ENCODE measurements at regions not wholly inside any gene's neighbourhood (a gene's known extent, or its start where the extent isn't known, plus 50 kb on each side); places are given as distances from the start of the nearest gene placed in this dataset.
"Not testable (repeated sequence)": the region's sequence is repeated elsewhere in the genome, so short reads cannot be mapped to it uniquely, and the experiment has no call there.

- not testable (repeated sequence) for DNase-seq (ENCODE audit: extremely low read depth in 1 of 2, low read depth in 1 of 2)
These were observed 372.6 kb upstream of the MEX3C start for GRCh38 chr18:51570071-51570470.

GRCh38 chr18:51573886-51574285, 376.4 kb upstream of the MEX3C start:
- not testable (repeated sequence) for DNase-seq (ENCODE audit: extremely low read depth in 1 of 2, low read depth in 1 of 2)

- no peak for DNase-seq (ENCODE audit: extremely low read depth in 1 of 2, low read depth in 1 of 2)
These were observed 377.7 kb upstream of the MEX3C start for GRCh38 chr18:51575171-51575570.

DNA sequence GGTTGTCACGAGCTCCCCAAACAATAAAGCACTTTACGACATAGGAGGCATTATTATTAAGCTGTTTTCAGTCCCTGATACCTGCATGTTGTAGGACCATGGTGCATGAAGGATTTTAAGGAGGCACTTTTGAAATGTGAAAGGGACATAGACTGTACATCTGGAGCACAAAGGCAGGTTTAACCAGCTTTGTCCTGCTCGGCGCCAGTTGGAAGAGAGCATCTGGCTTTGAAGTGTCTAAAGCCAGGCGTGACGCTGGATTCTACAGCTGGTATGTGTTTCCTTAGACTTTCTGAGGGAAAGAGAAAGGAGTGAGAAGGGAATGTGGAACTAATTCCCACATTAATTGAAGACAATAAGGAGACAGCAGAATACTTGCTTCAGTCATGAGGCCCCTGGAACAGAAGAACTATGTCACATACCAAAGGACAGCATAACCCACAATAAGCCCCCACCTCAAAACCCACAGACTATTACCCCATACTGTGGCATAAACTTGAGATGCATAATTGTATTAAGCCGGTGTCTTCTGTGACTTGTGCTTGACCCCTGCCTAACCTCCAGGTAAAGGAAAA, 381.0 kb upstream of the MEX3C start:
- no peak for DNase-seq (ENCODE audit: extremely low read depth in 1 of 2, low read depth in 1 of 2)

GRCh38 chr18:51580580-51580979, 383.1 kb upstream of the MEX3C start:
- no peak for DNase-seq (ENCODE audit: extremely low read depth in 1 of 2, low read depth in 1 of 2)

DNA sequence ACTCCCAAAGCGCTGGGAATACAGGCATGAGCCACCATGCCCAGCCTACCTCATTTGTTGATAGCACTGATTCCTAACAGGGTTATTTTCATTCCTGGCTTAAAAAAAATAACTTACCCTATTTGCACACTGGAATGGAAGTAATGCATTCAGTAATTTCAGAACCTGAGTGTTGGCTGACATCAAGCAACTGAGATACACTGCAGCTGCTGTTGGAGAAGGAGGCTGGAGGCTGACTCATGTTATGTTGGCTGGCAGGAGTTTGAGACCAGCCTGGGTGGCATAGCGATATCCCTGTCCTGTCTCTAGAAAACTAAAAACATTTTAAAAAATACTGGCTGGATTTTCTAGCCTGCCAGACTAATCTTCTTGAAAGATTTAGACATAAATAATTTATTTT, 385.1 kb upstream of the MEX3C start:
- DNase-seq (ENCODE audit: extremely low read depth in 1 of 2, low read depth in 1 of 2): no peak

GRCh38 chr18:51588616-51589015, 391.1 kb upstream of the MEX3C start:
- DNase-seq (ENCODE audit: extremely low read depth in 1 of 2, low read depth in 1 of 2): no peak

DNA sequence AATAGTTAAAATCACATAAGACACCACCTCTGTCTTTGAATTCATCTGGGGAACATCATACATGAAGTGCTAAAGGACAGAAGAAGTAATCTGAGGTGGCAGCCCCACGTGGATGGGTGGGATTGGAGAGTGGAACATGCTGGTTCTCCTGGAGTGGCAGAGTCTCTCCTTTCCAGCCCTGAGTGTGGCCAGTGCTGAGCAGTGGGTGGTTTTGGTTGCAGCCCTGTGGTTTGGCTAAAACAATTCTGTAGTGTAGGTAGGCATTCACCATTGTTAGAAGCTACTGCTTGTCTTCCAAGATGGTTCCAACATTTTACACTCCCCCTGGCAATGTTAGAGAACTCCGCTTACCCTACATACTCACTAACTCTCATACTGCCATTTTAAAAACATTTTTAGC, 396.4 kb upstream of the MEX3C start:
- DNase-seq (ENCODE audit: extremely low read depth in 1 of 2, low read depth in 1 of 2): no peak

DNA sequence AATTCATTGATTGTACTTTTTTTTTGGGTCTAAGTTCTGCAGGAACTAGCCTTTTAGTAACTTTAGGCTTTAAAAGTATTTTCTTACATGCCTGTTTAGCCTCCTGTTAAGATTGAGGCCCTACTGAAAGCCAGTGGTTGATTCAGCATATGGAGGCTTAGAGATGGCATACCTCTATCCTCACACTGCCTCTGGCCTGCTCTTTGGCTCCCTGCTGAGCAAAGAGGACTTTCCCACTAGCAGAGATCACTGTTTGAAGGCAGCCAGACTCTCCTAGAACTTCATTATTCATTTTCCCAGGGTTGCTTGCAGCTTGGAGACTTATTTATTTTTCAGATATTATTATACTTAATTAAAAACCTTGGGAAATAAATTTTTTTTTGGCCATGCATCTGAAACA, 405.6 kb upstream of the MEX3C start:
- no peak for DNase-seq (ENCODE audit: extremely low read depth in 1 of 2, low read depth in 1 of 2)

DNA sequence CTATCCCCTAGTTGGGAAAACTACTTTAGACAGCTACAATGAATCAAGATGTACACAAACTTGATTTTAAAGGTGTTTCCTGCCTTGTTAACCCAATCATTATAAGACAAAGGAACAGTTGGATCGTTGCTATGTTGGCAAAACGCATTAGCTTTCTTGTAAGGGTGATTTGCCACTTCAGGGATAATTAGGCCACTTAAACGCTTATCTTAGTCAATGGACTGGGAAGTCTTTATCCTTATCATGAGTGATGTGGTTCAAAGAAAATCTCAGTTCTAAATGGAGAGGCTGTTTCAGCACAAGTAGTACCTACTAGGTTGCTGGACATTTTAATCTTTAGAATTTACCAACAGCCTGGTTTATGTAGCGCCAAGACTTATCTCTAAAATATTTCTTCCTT, 406.1 kb upstream of the MEX3C start:
- no peak for DNase-seq (ENCODE audit: extremely low read depth in 1 of 2, low read depth in 1 of 2)

DNA sequence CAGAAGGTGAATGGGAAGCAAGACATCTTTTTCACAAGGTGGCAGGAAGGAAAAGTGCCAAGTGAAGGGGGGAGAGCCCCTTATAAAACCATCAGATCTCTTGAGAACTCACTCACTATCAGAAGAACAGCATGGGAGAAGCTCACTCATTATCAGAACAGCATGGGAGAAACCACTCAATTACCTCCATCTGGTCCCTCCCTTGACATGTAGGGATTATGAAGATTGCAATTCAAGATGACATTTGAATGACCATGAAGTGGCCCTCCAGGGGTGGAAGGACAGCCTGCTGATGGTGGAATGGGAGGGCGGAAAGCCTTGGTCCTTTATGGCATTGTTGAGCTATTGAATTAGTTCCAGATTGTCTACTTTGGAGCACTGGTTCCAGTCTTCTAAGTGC, 413.0 kb upstream of the MEX3C start:
- no peak for DNase-seq (ENCODE audit: extremely low read depth in 1 of 2, low read depth in 1 of 2)

- DNase-seq (ENCODE audit: extremely low read depth in 1 of 2, low read depth in 1 of 2): no peak
These were observed 413.8 kb upstream of the MEX3C start for GRCh38 chr18:51611326-51611725.

DNA sequence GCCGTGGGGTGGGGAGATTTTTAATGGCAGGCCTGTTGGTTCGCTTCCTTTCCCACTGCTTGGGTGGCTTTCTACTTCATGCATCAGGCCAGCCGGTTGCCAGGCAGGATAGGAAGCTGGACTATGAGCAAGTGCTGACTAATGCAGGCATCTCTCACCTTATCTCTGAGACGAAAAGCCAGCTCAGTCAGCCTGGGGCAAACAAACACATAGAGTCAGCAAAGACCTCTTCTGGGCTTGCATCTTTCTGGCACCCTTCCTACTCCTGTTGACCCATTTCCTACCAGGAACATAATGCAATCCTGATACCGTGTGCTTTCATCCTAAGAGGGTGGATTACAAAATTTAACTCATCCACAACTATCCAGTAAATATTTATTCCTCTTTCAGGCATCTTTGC, 416.6 kb upstream of the MEX3C start:
- DNase-seq (ENCODE audit: extremely low read depth in 1 of 2, low read depth in 1 of 2): no peak

- no peak for DNase-seq (ENCODE audit: extremely low read depth in 1 of 2, low read depth in 1 of 2)
These were observed 417.6 kb upstream of the MEX3C start for GRCh38 chr18:51614967-51615571.

DNA sequence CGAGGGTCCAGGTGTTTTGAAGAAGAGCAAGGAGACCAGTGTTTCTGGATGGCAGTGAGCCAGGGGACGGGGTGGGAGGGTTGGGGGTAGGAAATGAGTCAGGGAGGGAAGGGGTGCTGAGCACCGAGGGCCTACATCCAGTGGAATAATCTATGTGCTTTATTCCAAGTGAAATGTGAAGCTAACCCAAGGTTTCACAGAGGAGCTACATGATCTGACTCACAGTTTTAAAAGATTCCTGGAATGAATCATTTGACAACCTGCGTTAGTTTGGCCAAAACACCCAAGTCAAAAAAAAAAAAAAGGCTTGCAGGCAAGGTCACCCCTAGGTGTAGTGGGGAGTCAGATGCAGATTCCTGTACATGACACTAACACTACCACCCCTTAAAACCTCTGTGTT, 419.7 kb upstream of the MEX3C start:
- no peak for DNase-seq (ENCODE audit: extremely low read depth in 1 of 2, low read depth in 1 of 2)

- no peak for DNase-seq (ENCODE audit: extremely low read depth in 1 of 2, low read depth in 1 of 2)
These were observed 420.2 kb upstream of the MEX3C start for GRCh38 chr18:51617572-51618260.

GRCh38 chr18:51619283-51619682, 421.8 kb upstream of the MEX3C start:
- no peak for DNase-seq (ENCODE audit: extremely low read depth in 1 of 2, low read depth in 1 of 2)

- no peak for DNase-seq (ENCODE audit: extremely low read depth in 1 of 2, low read depth in 1 of 2)
These were observed 423.8 kb upstream of the MEX3C start for GRCh38 chr18:51621113-51621863.

DNA sequence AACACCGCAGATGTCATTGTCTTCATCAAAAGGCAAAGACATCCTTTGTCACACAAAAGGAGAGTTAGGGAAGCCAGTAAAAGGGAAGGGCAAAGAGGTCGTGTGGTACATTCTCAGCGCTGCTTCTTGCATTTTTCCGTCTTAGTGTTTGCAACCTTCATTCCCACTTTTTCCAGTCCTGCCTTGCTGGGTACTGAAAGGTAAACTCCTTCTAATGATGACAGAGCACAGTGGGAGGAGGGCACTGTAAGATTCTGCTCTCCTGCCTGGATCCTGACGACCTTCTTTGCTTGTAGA, 424.3 kb upstream of the MEX3C start:
- no peak for DNase-seq (ENCODE audit: extremely low read depth in 1 of 2, low read depth in 1 of 2)

GRCh38 chr18:51622702-51623101, 425.2 kb upstream of the MEX3C start:
- no peak for DNase-seq (ENCODE audit: extremely low read depth in 1 of 2, low read depth in 1 of 2)

DNA sequence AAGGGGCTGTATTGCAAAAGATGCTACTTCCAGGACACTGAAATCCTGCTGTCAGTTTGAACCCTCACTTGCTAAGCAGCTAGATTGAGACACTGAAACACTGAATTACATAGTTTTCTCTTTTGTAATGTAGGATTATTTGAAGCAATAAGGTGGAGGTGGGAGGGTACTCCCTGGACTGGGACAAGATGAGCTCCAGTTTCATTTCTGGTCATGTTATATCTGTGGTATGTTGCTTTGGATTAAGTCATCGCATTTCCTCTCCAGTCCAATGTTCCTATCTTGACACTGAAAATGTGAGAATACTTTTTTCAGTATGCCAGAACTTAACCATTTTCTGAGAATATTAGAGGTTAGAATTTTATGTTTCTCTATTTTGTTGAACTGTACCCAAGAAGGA, 426.2 kb upstream of the MEX3C start:
- DNase-seq (ENCODE audit: extremely low read depth in 1 of 2, low read depth in 1 of 2): no peak

GRCh38 chr18:51630706-51631105, 433.2 kb upstream of the MEX3C start:
- no peak for DNase-seq (ENCODE audit: extremely low read depth in 1 of 2, low read depth in 1 of 2)
